ENCODE measurements at regions not wholly inside any gene's neighbourhood (a gene's known extent, or its start where the extent isn't known, plus 50 kb on each side); places are given as distances from the start of the nearest gene placed in this dataset.

GRCh38 chr17:6269478-6269877, 165.4 kb downstream of the AIPL1 start (continued):
- TF ChIP-seq, protein P1, sequence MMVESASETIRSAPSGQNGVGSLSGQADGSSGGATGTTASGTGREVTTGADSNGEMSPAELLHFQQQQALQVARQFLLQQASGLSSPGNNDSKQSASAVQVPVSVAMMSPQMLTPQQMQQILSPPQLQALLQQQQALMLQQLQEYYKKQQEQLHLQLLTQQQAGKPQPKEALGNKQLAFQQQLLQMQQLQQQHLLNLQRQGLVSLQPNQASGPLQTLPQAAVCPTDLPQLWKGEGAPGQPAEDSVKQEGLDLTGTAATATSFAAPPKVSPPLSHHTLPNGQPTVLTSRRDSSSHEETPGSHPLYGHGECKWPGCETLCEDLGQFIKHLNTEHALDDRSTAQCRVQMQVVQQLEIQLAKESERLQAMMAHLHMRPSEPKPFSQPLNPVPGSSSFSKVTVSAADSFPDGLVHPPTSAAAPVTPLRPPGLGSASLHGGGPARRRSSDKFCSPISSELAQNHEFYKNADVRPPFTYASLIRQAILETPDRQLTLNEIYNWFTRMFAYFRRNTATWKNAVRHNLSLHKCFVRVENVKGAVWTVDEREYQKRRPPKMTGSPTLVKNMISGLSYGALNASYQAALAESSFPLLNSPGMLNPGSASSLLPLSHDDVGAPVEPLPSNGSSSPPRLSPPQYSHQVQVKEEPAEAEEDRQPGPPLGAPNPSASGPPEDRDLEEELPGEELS (CRISPR knock-in tag; IDR thresholded peaks at IDR 0.05), result peak; percentile 79
- TF ChIP-seq ZBTB43 (CRISPR knock-in tag; IDR thresholded peaks at IDR 0.05) (no peak), ZNF263 (CRISPR knock-in tag; IDR thresholded peaks at IDR 0.05; ENCODE audit: low read depth) (no peak), FOXP1 (CRISPR knock-in tag; IDR thresholded peaks at IDR 0.05; ENCODE audit: borderline replicate concordance) (no peak; the same call in 1 of the 2 replicates), E2F1 (CRISPR knock-in tag; IDR thresholded peaks at IDR 0.05) (no peak), EMX1 (CRISPR knock-in tag; IDR thresholded peaks at IDR 0.05) (no peak), KAT7 (CRISPR knock-in tag; IDR thresholded peaks at IDR 0.05; ENCODE audit: borderline replicate concordance) (no peak), NFE2L1 (CRISPR knock-in tag; IDR thresholded peaks at IDR 0.05) (peak; percentile 82; the same call in 1 of the 2 replicates), NR3C1 (CRISPR knock-in tag; conservative IDR thresholded peaks at IDR 0.05; ENCODE audit: low read depth) (no peak), ELF4 (CRISPR knock-in tag; IDR thresholded peaks at IDR 0.05; ENCODE audit: low read depth) (no peak), AR (CRISPR knock-in tag; IDR thresholded peaks at IDR 0.05) (no peak), ZNF416 (CRISPR knock-in tag; IDR thresholded peaks at IDR 0.05) (no peak), ATF1 (CRISPR knock-in tag; IDR thresholded peaks at IDR 0.05) (no peak), HMGXB4 (CRISPR knock-in tag; IDR thresholded peaks at IDR 0.05) (no peak), ESRRA (CRISPR knock-in tag; IDR thresholded peaks at IDR 0.05; ENCODE audit: borderline replicate concordance) (0 out of 2 replicates have a peak, but pooled peaks have one; percentile 54), ETV6 (CRISPR knock-in tag; IDR thresholded peaks at IDR 0.05) (0 out of 2 replicates have a peak, but pooled peaks have one; percentile 46), NFYB (CRISPR knock-in tag; conservative IDR thresholded peaks at IDR 0.05; ENCODE audit: low read depth) (no peak), TCF7 (CRISPR knock-in tag; IDR thresholded peaks at IDR 0.05; ENCODE audit: low read depth) (no peak)
- TF ChIP-seq, protein P2, sequence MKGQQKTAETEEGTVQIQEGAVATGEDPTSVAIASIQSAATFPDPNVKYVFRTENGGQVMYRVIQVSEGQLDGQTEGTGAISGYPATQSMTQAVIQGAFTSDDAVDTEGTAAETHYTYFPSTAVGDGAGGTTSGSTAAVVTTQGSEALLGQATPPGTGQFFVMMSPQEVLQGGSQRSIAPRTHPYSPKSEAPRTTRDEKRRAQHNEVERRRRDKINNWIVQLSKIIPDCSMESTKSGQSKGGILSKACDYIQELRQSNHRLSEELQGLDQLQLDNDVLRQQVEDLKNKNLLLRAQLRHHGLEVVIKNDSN (CRISPR knock-in tag; IDR thresholded peaks at IDR 0.05), result peak; percentile 48; the same call in 1 of the 2 replicates
- TF ChIP-seq, protein P3, sequence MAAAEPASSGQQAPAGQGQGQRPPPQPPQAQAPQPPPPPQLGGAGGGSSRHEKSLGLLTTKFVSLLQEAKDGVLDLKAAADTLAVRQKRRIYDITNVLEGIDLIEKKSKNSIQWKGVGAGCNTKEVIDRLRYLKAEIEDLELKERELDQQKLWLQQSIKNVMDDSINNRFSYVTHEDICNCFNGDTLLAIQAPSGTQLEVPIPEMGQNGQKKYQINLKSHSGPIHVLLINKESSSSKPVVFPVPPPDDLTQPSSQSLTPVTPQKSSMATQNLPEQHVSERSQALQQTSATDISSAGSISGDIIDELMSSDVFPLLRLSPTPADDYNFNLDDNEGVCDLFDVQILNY (CRISPR knock-in tag; IDR thresholded peaks at IDR 0.05), result no peak
- TF ChIP-seq, protein P4, sequence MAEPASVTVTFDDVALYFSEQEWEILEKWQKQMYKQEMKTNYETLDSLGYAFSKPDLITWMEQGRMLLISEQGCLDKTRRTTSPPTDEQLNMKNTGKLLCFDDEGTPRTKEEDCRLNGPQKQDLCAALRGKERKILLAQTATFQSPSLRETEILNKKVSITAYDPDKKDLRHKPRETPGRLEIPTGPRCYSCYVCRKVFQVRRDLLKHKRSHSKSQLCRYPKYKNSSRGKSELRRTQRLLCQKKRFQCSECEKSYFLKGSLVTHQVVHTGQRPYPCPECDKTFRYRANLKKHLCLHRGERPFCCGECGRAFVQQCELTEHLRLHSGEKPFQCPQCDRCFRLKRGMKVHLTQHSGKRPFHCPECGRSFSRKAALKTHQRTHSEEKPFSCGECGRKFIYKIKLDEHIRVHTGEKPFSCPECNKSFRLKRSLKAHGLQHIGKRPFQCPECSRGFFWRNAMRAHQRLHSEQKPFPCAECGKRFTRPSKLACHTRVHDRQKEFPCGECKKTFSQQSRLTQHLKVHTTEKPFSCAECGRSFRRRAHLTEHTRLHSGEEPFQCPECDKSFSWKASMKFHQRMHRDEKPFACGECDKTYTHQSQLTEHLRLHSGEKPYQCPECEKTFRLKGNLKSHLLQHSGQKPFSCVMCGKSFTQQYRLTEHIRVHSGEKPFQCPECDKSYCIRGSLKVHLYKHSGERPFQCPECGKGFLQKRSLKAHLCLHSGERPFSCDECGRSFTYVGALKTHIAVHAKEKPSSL (CRISPR knock-in tag; conservative IDR thresholded peaks at IDR 0.05), result no peak
- TF ChIP-seq, protein P5, sequence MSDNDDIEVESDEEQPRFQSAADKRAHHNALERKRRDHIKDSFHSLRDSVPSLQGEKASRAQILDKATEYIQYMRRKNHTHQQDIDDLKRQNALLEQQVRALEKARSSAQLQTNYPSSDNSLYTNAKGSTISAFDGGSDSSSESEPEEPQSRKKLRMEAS (CRISPR knock-in tag; IDR thresholded peaks at IDR 0.05), result no peak
- TF ChIP-seq, protein P6, sequence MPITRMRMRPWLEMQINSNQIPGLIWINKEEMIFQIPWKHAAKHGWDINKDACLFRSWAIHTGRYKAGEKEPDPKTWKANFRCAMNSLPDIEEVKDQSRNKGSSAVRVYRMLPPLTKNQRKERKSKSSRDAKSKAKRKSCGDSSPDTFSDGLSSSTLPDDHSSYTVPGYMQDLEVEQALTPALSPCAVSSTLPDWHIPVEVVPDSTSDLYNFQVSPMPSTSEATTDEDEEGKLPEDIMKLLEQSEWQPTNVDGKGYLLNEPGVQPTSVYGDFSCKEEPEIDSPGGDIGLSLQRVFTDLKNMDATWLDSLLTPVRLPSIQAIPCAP (CRISPR knock-in tag; IDR thresholded peaks at IDR 0.05), result 0 out of 2 replicates have a peak, but pooled peaks have one; percentile 50
